GM23338 (cell line): ENCODE measurements at regions not wholly inside any gene's neighbourhood (a gene's known extent, or its start where the extent isn't known, plus 50 kb on each side); places are given as distances from the start of the nearest gene placed in this dataset.

Source experiments
- ATAC-seq: fragments of 200-7000 bp; cut with Tn5 transposase; 3 replicates; pipeline ENCODE4 v1.9.1; 2020
- DNase-seq: peaks from one replicate; pipeline ENCODE4 v3.0.0-alpha.2; 2015; ENCODE audit warnings: low spot score
- H2AFZ ChIP-seq: fragments of 200-600 bp; sonication (generic); 2 replicates; pipeline ENCODE4 v1.8.0; 2016; ENCODE audit warnings: antibody characterized with exemption, mild to moderate bottlenecking, moderate library complexity
- H3F3A ChIP-seq: fragments of 200-600 bp; sonication (generic); replicated peaks from 2 replicates; pipeline ENCODE4 v1.8.0; 2017; ENCODE audit warnings: antibody characterized with exemption, mixed run types, low read depth
- H3K27ac ChIP-seq: fragments of 200-600 bp; sonication (generic); 2 replicates; pipeline ENCODE4 v1.6.1; 2016; ENCODE audit warnings: low read depth
- H3K27me3 ChIP-seq: fragments of 200-600 bp; sonication (generic); 2 replicates; pipeline ENCODE4 v1.8.0; 2016; ENCODE audit warnings: mild to moderate bottlenecking, mixed run types, moderate library complexity; ENCODE audit not compliant: insufficient read depth
- H3K36me3 ChIP-seq: fragments of 200-600 bp; sonication (generic); 2 replicates; pipeline ENCODE4 v1.8.0; 2016; ENCODE audit warnings: mild to moderate bottlenecking; ENCODE audit not compliant: insufficient read depth
- H3K4me1 ChIP-seq: fragments of 200-600 bp; sonication (generic); 2 replicates; pipeline ENCODE4 v1.8.0; 2016; ENCODE audit warnings: mild to moderate bottlenecking, moderate library complexity; ENCODE audit not compliant: insufficient read depth
- H3K4me2 ChIP-seq: fragments of 200-600 bp; sonication (generic); 2 replicates; pipeline ENCODE4 v1.7.1; 2017; ENCODE audit warnings: mixed run types
- H3K4me3 ChIP-seq: fragments of 200-600 bp; sonication (generic); 2 replicates; pipeline ENCODE4 v1.6.1; 2016; ENCODE audit warnings: mixed run types
- H3K79me2 ChIP-seq: fragments of 200-600 bp; sonication (generic); replicated peaks from 2 replicates; pipeline ENCODE4 v1.8.0; 2017; ENCODE audit warnings: mild to moderate bottlenecking; ENCODE audit not compliant: insufficient read depth
- H3K9me2 ChIP-seq: fragments of 200-600 bp; sonication (generic); 2 replicates; pipeline ENCODE4 v1.8.0; 2017; ENCODE audit not compliant: insufficient read depth
- H4K20me1 ChIP-seq: fragments of 200-600 bp; sonication (generic); replicated peaks from 2 replicates; pipeline ENCODE4 v1.8.0; 2017; ENCODE audit warnings: mild to moderate bottlenecking; ENCODE audit not compliant: insufficient read depth
- H3K27ac Mint-ChIP-seq: 2 replicates; pipeline ENCODE4 v1.8.0; 2020; ENCODE audit warnings: inconsistent platforms, mild to moderate bottlenecking, moderate library complexity, mixed read lengths
- H3K27me3 Mint-ChIP-seq: 3 replicates; pipeline ENCODE4 v1.8.0; 2022; ENCODE audit warnings: low read depth, mild to moderate bottlenecking, moderate library complexity, mixed read lengths, inconsistent platforms; ENCODE audit not compliant: insufficient read depth, poor library complexity
- H3K36me3 Mint-ChIP-seq: 3 replicates; pipeline ENCODE4 v1.8.0; 2021; ENCODE audit warnings: low read depth, mild to moderate bottlenecking, inconsistent platforms, moderate library complexity, mixed read lengths
- H3K4me1 Mint-ChIP-seq: 3 replicates; pipeline ENCODE4 v1.8.0; 2020; ENCODE audit warnings: mild to moderate bottlenecking, inconsistent platforms, mixed read lengths
- H3K4me3 Mint-ChIP-seq: 3 replicates; pipeline ENCODE4 v1.8.0; 2021; ENCODE audit warnings: moderate library complexity, mild to moderate bottlenecking, inconsistent platforms, mixed read lengths
- H3K9me3 Mint-ChIP-seq: 3 replicates; pipeline ENCODE4 v1.8.0; 2020; ENCODE audit warnings: moderate library complexity, mild to moderate bottlenecking, inconsistent platforms, mixed read lengths
- CTCF ChIP-seq, 2 experiments: fragments of 200-600 bp in 1 of 2; sonication (generic) in 1 of 2; conservative IDR thresholded peaks; 2 replicates each; pipeline versions ENCODE4 v1.5.1 to v1.6.1; 2016 to 2017; ENCODE audit warnings: antibody characterized with exemption in 2 of 2, low read depth in 2 of 2, mild to moderate bottlenecking in 2 of 2, moderate library complexity in 1 of 2
- EZH2 ChIP-seq: fragments of 200-600 bp; sonication (generic); IDR thresholded peaks from one replicate; pipeline ENCODE4 v1.8.0; 2017; ENCODE audit warnings: antibody characterized with exemption, mild to moderate bottlenecking, low read depth; ENCODE audit not compliant: unreplicated experiment
- JUNB ChIP-seq: IDR thresholded peaks from one replicate; pipeline ENCODE4 v1.6.1; 2016; ENCODE audit warnings: antibody characterized with exemption; ENCODE audit not compliant: unreplicated experiment
- POLR2AphosphoS5 ChIP-seq: IDR thresholded peaks from 2 replicates; pipeline ENCODE4 v1.6.1; 2016; ENCODE audit warnings: antibody characterized with exemption, low read depth
- ZNF114 ChIP-seq: fragments of 250-450 bp; sonication (Bioruptor Pico); IDR thresholded peaks from 2 replicates; pipeline ENCODE4 v1.5.0; 2020; ENCODE audit warnings: mild to moderate bottlenecking, moderate library complexity
- ZNF462 ChIP-seq: fragments of 250-450 bp; sonication (Bioruptor Pico); IDR thresholded peaks from 2 replicates; pipeline ENCODE4 v1.5.0; 2020; ENCODE audit warnings: mild to moderate bottlenecking, moderate library complexity

GRCh38 chr2:58805126-58805525, 564.0 kb upstream of the FANCL start (continued):
- TF ChIP-seq ZNF462 (CRISPR knock-in tag): no peak
- no peak for TF ChIP-seq POLR2AphosphoS5
- no peak for TF ChIP-seq EZH2
- no peak for TF ChIP-seq ZNF114
- TF ChIP-seq JUNB: no peak

GRCh38 chr2:58803192-58803591, 562.1 kb upstream of the FANCL start:
- H3K9me2 ChIP-seq: peaks cover 5% of the 10 kb centered on the region; the same call in 1 of the 2 replicates
- DNase-seq: no peak
- no peak overlapping the region for H2AFZ ChIP-seq
- H3K79me2 ChIP-seq: no peaks in the 10 kb centered on the region
- no peak overlapping the region for H3K27ac ChIP-seq
- no peak overlapping the region for H3K4me2 ChIP-seq
- H3F3A ChIP-seq: no peaks in the 10 kb centered on the region
- Mint-ChIP-seq H3K4me1 (peaks cover 11% of the 10 kb centered on the region), H3K4me3 (no peak overlapping the region), H3K36me3 (no peaks in the 10 kb centered on the region), H3K27me3 (no peaks in the 10 kb centered on the region), H3K9me3 (no peaks in the 10 kb centered on the region), H3K27ac (no peak overlapping the region)
- no peak for ATAC-seq
- no peak overlapping the region for H3K4me3 ChIP-seq
- no peak for TF ChIP-seq CTCF (conservative IDR thresholded peaks at IDR 0.05; ENCODE audit: low read depth in 2 of 2)
- H3K36me3 ChIP-seq: no peaks in the 10 kb centered on the region
- H3K4me1 ChIP-seq: peaks cover 6% of the 10 kb centered on the region; the same call in 1 of the 2 replicates
- no peaks in the 10 kb centered on the region for H3K27me3 ChIP-seq
- H4K20me1 ChIP-seq: no peaks in the 10 kb centered on the region
